BE2C (cell line): ENCODE measurements at regions not wholly inside any gene's neighbourhood (a gene's known extent, or its start where the extent isn't known, plus 50 kb on each side); places are given as distances from the start of the nearest gene placed in this dataset.

ENCODE experiments used
- DNase-seq: peaks from one replicate; pipeline ENCODE4 v3.0.0-alpha.2; 2020
- H3K27me3 ChIP-seq: fragments of 250-450 bp; sonication (Bioruptor Pico); 2 replicates; pipeline ENCODE4 v1.5.1; 2020; ENCODE audit warnings: mild to moderate bottlenecking
- H3K36me3 ChIP-seq: fragments of 250-450 bp; sonication (Bioruptor Pico); 2 replicates; pipeline ENCODE4 v1.5.1; 2020; ENCODE audit warnings: mild to moderate bottlenecking
- H3K4me1 ChIP-seq: fragments of 250-450 bp; sonication (Bioruptor Pico); 2 replicates; pipeline ENCODE4 v1.5.1; 2020
- H3K4me3 ChIP-seq: 2 replicates; pipeline ENCODE4 v1.5.1; 2011; ENCODE audit warnings: low read depth, low read length
- H3K9me3 ChIP-seq: fragments of 250-450 bp; sonication (Bioruptor Pico); 2 replicates; pipeline ENCODE4 v1.5.1; 2020
- TF ChIP-seq, protein P1 (sequence below): IDR thresholded peaks from 2 replicates; pipeline ENCODE4 v1.5.1; 2012; ENCODE audit warnings: mild to moderate bottlenecking, low read depth, low read length

DNA sequence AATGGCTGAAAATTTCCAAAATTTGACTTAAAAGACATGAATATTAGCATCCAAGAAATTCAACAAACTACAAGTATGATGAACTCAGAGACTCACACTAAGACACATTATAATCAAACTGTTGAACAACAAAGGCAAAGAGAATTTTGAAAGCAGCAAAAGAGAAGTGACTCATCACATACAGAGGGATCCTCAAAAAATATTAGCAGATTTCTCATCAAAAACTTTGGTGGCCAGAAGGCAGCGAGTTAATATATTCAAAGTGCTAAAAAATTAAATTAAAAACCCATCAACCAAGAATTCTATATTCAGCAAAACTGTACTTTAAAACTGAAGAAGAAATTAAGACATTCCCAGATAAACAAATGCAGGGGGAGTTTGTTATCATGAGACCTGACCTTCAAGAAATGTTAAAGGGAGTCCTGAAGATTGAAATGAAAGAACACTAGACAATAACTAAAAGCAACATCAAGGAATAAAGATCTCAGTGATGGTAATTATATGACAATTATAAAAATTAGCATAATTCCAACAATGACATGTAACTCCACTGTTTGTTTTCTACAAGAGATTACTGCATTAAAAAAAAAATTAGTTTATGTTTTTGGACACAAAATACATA is 150.0 kb downstream of the RNASET2 start:
- H3K36me3 ChIP-seq = no peaks in the 10 kb centered on the region
- H3K4me3 ChIP-seq = no peak overlapping the region
- H3K27me3 ChIP-seq = no peaks in the 10 kb centered on the region
- TF ChIP-seq, protein P1, sequence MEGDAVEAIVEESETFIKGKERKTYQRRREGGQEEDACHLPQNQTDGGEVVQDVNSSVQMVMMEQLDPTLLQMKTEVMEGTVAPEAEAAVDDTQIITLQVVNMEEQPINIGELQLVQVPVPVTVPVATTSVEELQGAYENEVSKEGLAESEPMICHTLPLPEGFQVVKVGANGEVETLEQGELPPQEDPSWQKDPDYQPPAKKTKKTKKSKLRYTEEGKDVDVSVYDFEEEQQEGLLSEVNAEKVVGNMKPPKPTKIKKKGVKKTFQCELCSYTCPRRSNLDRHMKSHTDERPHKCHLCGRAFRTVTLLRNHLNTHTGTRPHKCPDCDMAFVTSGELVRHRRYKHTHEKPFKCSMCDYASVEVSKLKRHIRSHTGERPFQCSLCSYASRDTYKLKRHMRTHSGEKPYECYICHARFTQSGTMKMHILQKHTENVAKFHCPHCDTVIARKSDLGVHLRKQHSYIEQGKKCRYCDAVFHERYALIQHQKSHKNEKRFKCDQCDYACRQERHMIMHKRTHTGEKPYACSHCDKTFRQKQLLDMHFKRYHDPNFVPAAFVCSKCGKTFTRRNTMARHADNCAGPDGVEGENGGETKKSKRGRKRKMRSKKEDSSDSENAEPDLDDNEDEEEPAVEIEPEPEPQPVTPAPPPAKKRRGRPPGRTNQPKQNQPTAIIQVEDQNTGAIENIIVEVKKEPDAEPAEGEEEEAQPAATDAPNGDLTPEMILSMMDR = no peak
- H3K9me3 ChIP-seq = peaks cover 2% of the 10 kb centered on the region
- no peaks in the 10 kb centered on the region for H3K4me1 ChIP-seq
- no peak for DNase-seq

DNA sequence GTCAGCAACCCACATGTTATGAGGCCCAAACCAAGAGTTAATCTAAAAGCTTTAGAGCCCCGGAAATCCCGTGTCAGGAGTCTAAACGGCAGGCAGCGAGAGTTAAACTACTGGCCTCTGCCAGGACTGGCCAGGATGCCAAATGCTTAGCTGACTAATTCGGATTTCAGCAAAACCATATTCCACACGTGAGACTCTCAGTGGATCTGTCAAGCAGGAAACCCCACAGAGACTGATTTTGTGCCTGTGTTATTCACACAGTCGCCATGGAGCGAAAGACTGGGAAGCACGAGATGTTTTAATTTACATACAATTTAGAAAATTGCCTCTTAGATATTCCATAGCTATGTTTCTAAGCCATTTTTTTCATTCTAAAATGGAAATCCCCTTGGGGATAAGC is 152.9 kb downstream of the RNASET2 start:
- no peaks in the 10 kb centered on the region for H3K36me3 ChIP-seq
- H3K4me1 ChIP-seq = no peaks in the 10 kb centered on the region
- TF ChIP-seq, protein P1 = no peak

DNA sequence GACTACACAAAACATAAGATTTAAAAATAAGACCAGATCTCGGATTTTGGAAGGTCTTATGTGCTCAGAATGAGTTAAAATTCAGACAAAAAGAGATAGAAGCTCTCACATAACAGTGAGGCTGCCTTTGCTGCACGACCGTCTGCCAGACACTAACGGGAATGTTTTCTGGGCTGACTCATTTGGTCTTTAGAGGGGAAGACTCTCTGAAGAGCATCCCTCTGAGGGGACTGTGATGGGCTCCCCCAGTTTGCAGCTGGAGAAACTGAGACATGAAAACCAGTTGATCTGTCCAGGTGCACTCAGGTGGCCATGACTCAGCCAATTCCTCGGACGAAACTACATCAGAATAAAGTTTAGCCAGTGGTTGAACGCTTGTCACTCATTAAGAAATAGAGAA is 153.9 kb downstream of the RNASET2 start:
- H3K27me3 ChIP-seq = no peaks in the 10 kb centered on the region
- no peaks in the 10 kb centered on the region for H3K4me1 ChIP-seq
- no peaks in the 10 kb centered on the region for H3K36me3 ChIP-seq
- TF ChIP-seq, protein P1 = no peak
- H3K9me3 ChIP-seq = peaks cover 2% of the 10 kb centered on the region
- no peak overlapping the region for H3K4me3 ChIP-seq
- DNase-seq = no peak

More for the DNA sequence above, 152.9 kb downstream of the RNASET2 start:
- Histone ChIP-seq H3K27me3 (no peaks in the 10 kb centered on the region), H3K4me3 (no peak overlapping the region), H3K9me3 (peaks cover 2% of the 10 kb centered on the region)
- DNase-seq = no peak

DNA sequence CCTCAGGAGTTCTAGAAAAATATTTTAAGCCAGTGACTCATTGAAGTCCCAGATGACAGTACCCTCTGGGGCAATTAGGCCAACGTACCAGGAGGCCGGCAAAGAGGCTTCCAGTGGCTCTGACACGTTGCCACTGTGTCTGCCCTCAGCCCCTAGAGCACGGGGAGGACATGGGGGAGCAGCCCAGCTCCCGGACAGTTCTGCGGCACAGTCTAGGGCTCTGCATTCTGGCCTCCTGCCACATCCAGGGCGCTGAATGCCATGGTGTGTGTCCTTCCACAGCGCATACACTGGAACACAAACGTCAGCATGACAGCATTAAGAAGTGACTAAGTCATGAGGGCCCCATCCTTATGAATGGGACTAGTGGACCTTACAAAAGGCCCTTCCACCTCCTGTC is 156.2 kb downstream of the RNASET2 start:
- Histone ChIP-seq H3K36me3 (no peaks in the 10 kb centered on the region), H3K4me3 (no peak overlapping the region), H3K4me1 (no peaks in the 10 kb centered on the region), H3K9me3 (no peaks in the 10 kb centered on the region), H3K27me3 (no peaks in the 10 kb centered on the region)
- TF ChIP-seq, protein P1 = no peak
- DNase-seq = no peak

DNA sequence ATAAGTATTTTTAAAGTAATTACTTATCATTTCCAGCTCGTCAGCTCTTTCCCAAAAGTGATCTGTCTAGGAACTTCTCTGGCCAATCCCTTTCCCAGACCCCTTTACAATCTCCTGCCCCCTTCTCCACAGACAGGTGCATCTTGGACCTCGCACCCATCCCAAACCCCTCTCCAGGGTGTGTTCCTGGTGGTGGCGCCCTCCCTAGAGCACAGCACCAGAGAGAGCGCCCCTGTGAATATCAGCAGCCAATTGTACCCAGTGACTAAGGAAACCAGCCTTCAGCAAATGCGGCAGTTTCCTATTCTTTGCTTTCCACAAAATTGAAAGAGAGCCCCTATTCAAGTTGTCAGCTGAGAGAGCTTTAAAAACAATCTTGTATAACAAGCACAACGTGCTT is 157.7 kb downstream of the RNASET2 start:
- H3K4me1 ChIP-seq = no peaks in the 10 kb centered on the region
- no peak overlapping the region for H3K4me3 ChIP-seq
- TF ChIP-seq, protein P1 = no peak

DNA sequence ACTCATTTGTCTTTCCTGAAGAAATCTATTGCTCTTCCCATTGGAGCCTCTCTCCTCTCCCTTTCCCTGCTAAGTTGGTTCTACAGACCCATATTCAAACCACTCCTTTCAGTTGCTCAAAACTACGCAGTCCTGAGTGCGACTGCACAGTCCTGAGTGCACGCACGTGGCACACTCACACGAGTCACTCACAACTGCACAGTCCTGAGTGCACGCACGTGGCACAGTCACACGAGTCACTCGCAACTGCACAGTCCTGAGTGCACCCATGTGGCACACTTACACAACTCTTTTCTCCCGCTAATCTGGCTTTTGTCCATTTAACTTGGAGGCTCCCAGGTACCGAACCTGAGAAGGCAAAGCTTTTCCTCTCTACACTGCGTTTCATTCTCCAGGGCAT is 159.7 kb downstream of the RNASET2 start:
- H3K36me3 ChIP-seq = no peaks in the 10 kb centered on the region
- TF ChIP-seq, protein P1 = no peak
- no peak overlapping the region for H3K4me3 ChIP-seq
- H3K4me1 ChIP-seq = no peaks in the 10 kb centered on the region
- H3K27me3 ChIP-seq = no peaks in the 10 kb centered on the region
- no peaks in the 10 kb centered on the region for H3K9me3 ChIP-seq
- DNase-seq = no peak

More for the DNA sequence above, 157.7 kb downstream of the RNASET2 start:
- Histone ChIP-seq H3K36me3 (no peaks in the 10 kb centered on the region), H3K27me3 (no peaks in the 10 kb centered on the region), H3K9me3 (no peaks in the 10 kb centered on the region)
- no peak for DNase-seq
